ENCODE measurements at regions not wholly inside any gene's neighbourhood (a gene's known extent, or its start where the extent isn't known, plus 50 kb on each side); places are given as distances from the start of the nearest gene placed in this dataset.

- TF ChIP-seq REST (IDR thresholded peaks at IDR 0.05; ENCODE audit: unreplicated experiment) (no peak), JUNB (IDR thresholded peaks at IDR 0.05; ENCODE audit: unreplicated experiment) (no peak), ZNF331 (CRISPR knock-in tag; IDR thresholded peaks at IDR 0.05; ENCODE audit: low read depth) (no peak), EZH2phosphoT487 (IDR thresholded peaks at IDR 0.05; ENCODE audit: unreplicated experiment) (no peak)
These were observed 682.6 kb upstream of the SGCG start (continued) for GRCh38 chr13:22497991-22498780.

GRCh38 chr13:22499919-22500318 is 680.9 kb upstream of the SGCG start:
- H3F3A ChIP-seq (replicated peaks; ENCODE audit: low read depth), result no peaks in the 10 kb centered on the region
- H4K20me1 ChIP-seq (replicated peaks; ENCODE audit: insufficient read depth), result no peaks in the 10 kb centered on the region
- H3K4me1 ChIP-seq (ENCODE audit: insufficient read depth), result 0 out of 2 replicates have a peak, but pooled peaks cover 7% of the 10 kb centered on the region
- H3K36me3 ChIP-seq (ENCODE audit: insufficient read depth), result no peaks in the 10 kb centered on the region
- H2AFZ ChIP-seq, result no peak overlapping the region
- no peak overlapping the region for H3K4me3 ChIP-seq
- Mint-ChIP-seq H3K36me3 (ENCODE audit: low read depth) (no peaks in the 10 kb centered on the region), H3K4me1 (peaks cover 6% of the 10 kb centered on the region), H3K9me3 (no peaks in the 10 kb centered on the region), H3K27ac (no peak overlapping the region), H3K27me3 (ENCODE audit: insufficient read depth, low read depth, poor library complexity) (no peaks in the 10 kb centered on the region), H3K4me3 (no peak overlapping the region)
- no peaks in the 10 kb centered on the region for H3K27me3 ChIP-seq (ENCODE audit: insufficient read depth)
- H3K4me2 ChIP-seq, result no peak overlapping the region
- H3K9me2 ChIP-seq (ENCODE audit: insufficient read depth), result no peaks in the 10 kb centered on the region
- H3K27ac ChIP-seq (ENCODE audit: low read depth), result no peak overlapping the region
- no peaks in the 10 kb centered on the region for H3K79me2 ChIP-seq (replicated peaks; ENCODE audit: insufficient read depth)
- no peak for ATAC-seq
- no peak for DNase-seq (ENCODE audit: low spot score)
- TF ChIP-seq JUNB (IDR thresholded peaks at IDR 0.05; ENCODE audit: unreplicated experiment), result no peak
- no peak for TF ChIP-seq ZNF331 (CRISPR knock-in tag; IDR thresholded peaks at IDR 0.05; ENCODE audit: low read depth)
- no peak for TF ChIP-seq CREB1 (CRISPR knock-in tag; IDR thresholded peaks at IDR 0.05; ENCODE audit: low read depth)
- TF ChIP-seq CTCF (conservative IDR thresholded peaks at IDR 0.05; ENCODE audit: low read depth in 2 of 2), result no peak
- TF ChIP-seq ETS1 (IDR thresholded peaks at IDR 0.05), result no peak
- no peak for TF ChIP-seq NANOG (IDR thresholded peaks at IDR 0.05; ENCODE audit: borderline replicate concordance)
- no peak for TF ChIP-seq STAT1 (IDR thresholded peaks at IDR 0.05; ENCODE audit: unreplicated experiment)
- no peak for TF ChIP-seq EZH2 (IDR thresholded peaks at IDR 0.05; ENCODE audit: low read depth, unreplicated experiment)
- TF ChIP-seq POLR2AphosphoS5 (IDR thresholded peaks at IDR 0.05; ENCODE audit: low read depth), result no peak
- no peak for TF ChIP-seq ZNF462 (CRISPR knock-in tag; IDR thresholded peaks at IDR 0.05)
- TF ChIP-seq EZH2phosphoT487 (IDR thresholded peaks at IDR 0.05; ENCODE audit: unreplicated experiment), result no peak

Data from GM23338 (cell line).